Spleen (tissue), 7 donors: ENCODE measurements at regions not wholly inside any gene's neighbourhood (a gene's known extent, or its start where the extent isn't known, plus 50 kb on each side); places are given as distances from the start of the nearest gene placed in this dataset.

Experiments
- POLR2A ChIP-seq, 3 donors: fragments of 450-650 bp; IDR thresholded peaks; one replicate each; pipeline ENCODE4 v1.5.1; 2017; ENCODE audit warnings: antibody characterized with exemption in 3 of 3, mild to moderate bottlenecking in 1 of 3
- POLR2AphosphoS5 ChIP-seq, 3 donors: sonication (generic); formaldehyde crosslinking; IDR thresholded peaks; one replicate each; pipeline ENCODE4 v1.5.1; 2017; ENCODE audit warnings: antibody characterized with exemption in 3 of 3
- TF ChIP-seq, protein P1 (sequence below), 11 experiments: fragments of 200-600 bp in 7 of 11; fragments of 450-650 bp in 4 of 11; sonication (generic) in 4 of 11; IDR thresholded peaks in 8 of 11; conservative IDR thresholded peaks in 3 of 11; 1 replicate in 7 of 11; 2 replicates in 4 of 11; pipeline versions ENCODE4 v1.4.0 to v1.8.0; 2016 to 2021; ENCODE audit warnings: antibody characterized with exemption in 11 of 11, inconsistent platforms in 4 of 11, mild to moderate bottlenecking in 1 of 11
- donor health status: DM: no; HTN: no; CAD: no; lungs with moderate emphysema.
- donor health status: DM: no; HTN: no; CAD: no.
- donor health status: DM: no; HTN: no; CAD: no.

GRCh38 chr12:82058197-82058596 lies 299.0 kb upstream of the PPFIA2 start:
- TF ChIP-seq, protein P1, sequence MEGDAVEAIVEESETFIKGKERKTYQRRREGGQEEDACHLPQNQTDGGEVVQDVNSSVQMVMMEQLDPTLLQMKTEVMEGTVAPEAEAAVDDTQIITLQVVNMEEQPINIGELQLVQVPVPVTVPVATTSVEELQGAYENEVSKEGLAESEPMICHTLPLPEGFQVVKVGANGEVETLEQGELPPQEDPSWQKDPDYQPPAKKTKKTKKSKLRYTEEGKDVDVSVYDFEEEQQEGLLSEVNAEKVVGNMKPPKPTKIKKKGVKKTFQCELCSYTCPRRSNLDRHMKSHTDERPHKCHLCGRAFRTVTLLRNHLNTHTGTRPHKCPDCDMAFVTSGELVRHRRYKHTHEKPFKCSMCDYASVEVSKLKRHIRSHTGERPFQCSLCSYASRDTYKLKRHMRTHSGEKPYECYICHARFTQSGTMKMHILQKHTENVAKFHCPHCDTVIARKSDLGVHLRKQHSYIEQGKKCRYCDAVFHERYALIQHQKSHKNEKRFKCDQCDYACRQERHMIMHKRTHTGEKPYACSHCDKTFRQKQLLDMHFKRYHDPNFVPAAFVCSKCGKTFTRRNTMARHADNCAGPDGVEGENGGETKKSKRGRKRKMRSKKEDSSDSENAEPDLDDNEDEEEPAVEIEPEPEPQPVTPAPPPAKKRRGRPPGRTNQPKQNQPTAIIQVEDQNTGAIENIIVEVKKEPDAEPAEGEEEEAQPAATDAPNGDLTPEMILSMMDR (IDR thresholded peaks at IDR 0.05 in 8 of 11, conservative IDR thresholded peaks at IDR 0.05 in 3 of 11) = no peak
- TF ChIP-seq POLR2A (IDR thresholded peaks at IDR 0.05) = no peak
- TF ChIP-seq POLR2AphosphoS5 (IDR thresholded peaks at IDR 0.05) = no peak
